NOMO-1 treated with dmso at 0.1 percent for 144 hours (cell line): ENCODE measurements at regions not wholly inside any gene's neighbourhood (a gene's known extent, or its start where the extent isn't known, plus 50 kb on each side); places are given as distances from the start of the nearest gene placed in this dataset.

Experiments
- DNase-seq: peaks from one replicate; lab custom pipeline; 2025; ENCODE audit not compliant: unreplicated experiment; lab: John Stamatoyannopoulos, UW

DNA sequence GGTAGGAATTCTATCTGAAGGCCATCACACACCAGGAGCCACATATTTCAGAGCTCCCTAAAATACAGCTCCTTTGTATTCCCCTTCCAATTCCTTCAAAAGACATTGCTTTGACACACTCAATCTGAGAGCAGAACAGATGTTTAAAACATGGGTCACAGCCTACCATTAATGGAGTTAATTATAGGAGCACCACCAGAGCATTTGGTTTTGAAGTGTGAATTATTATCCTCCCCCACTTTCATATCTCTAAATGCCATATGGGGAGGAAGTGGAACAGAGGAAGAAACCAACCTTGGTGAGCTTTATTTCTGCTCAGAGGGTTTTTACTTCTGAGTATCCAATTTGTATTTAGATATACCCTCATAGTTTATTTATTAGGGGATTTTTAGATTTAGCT lies 50.7 kb upstream of the TNFRSF21 start:
- peak; percentile 52 for DNase-seq

DNA sequence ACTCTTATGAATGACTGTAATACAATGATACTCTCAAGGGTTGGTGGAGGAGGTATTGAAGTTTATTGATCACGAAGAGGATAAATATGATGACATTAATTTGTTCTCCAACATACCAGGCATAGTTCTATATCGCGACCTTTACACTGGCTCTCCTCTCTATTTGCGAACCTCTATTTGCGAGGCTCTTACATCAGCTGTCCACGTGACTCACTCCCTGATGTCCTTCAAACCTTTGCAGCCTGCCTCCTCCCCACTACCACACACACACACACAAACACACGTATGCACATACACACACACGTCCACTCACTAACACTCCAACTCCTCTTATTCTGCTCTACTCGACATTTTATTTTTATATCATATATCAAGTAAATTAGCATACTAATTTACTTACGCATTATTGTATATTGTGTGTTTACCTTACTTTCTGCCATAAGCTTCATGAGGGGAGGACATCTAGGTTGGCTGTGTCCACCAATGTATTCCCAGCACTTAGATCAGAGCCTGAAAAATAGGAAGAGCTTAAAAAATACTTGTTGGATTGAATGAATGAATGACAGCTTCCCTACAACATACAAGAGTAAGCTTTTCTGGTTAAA lies 53.3 kb upstream of the TNFRSF21 start:
- DNase-seq = no peak

DNA sequence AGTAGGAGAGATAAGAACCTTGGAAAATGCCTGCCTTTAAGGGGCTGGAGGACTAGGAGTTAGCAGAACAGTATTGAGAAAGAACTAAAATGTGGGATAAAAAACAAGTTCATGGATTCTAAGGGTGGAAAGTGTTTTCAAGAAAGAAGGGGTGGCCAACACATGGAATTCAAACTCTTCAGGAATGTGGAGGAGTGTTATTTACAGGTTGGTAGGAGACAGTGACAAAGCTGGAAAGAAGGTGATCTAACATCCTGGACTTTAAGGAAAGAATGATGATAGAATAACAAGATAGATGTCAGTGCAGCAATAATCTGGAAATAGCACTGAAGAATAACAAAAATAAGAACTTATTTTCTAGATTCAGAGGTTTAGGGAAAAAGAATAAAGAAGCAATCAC lies 54.0 kb upstream of the TNFRSF21 start:
- DNase-seq = no peak

- DNase-seq = no peak
Observed at GRCh38 chr6:47366335-47366890, 56.7 kb upstream of the TNFRSF21 start.

- DNase-seq = no peak
Observed at GRCh38 chr6:47371139-47371869, 61.6 kb upstream of the TNFRSF21 start.

DNA sequence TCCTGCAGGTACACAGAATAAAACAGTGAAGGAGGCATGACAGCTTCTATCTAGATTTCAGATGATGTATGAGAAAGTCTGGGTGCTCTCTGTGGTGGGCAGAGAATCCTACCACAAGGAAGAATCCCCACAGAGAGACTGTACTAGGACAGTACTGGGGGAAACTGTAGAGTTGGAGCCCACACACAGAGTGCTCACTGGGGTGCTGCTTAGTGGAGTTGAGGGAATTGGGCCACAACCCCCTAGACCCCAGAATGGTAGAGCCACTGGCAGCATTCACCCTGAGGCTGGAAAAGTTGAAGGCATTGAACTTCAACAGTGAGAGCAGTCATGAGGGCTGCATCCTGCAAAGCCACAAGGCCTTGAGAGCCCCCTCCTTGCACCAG lies 62.2 kb upstream of the TNFRSF21 start:
- no peak for DNase-seq

- DNase-seq = no peak
Observed at GRCh38 chr6:47372318-47372717, 62.6 kb upstream of the TNFRSF21 start.

DNA sequence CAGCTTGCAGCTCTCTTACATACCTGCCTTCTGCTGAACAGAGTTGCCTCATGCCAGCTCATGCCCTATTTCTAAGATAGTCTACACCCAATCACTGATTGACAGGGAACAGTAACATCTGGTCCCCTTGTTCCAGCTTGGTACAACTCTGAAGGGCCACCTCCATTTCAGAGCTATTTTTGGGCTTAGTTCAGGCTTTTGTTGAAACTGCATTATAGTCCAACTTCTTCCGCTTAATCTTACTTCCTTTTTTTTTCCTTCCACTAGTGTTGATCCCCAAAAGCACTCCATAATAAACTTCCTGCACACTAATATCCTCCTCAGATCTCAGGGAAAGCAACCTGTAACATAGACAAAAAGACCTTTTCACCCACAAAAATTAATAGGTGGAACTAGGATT lies 65.7 kb upstream of the TNFRSF21 start:
- peak; percentile 35 for DNase-seq

- no peak for DNase-seq
Observed at GRCh38 chr6:47376930-47377329, 67.2 kb upstream of the TNFRSF21 start.

GRCh38 chr6:47377971-47378370 lies 68.3 kb upstream of the TNFRSF21 start:
- no peak for DNase-seq

- no peak for DNase-seq
Observed at GRCh38 chr6:47379328-47379727, 69.6 kb upstream of the TNFRSF21 start.

GRCh38 chr6:47380251-47380650 lies 70.5 kb upstream of the TNFRSF21 start:
- DNase-seq = no peak

- DNase-seq = no peak
Observed at GRCh38 chr6:47381036-47381435, 71.3 kb upstream of the TNFRSF21 start.

DNA sequence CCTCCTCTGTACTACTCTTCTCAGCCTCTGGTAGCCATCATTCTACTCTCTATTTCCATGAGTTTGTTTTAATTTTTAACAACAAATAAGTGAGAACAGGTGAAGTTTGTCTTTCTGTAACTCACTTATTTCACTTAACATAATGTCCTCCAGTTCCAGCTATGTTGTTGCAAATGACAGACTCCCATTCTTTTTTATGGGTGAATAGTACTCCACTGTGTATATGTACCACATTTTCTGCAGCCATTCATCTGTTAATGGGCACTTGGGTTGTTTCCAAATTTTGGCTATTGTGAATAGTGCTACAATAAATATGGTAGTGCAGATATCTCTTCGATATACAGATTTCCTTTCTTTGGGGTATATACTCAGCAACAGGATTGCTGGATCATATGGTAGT lies 73.7 kb upstream of the TNFRSF21 start:
- no peak for DNase-seq

GRCh38 chr6:47391675-47392074 lies 82.0 kb upstream of the TNFRSF21 start:
- no peak for DNase-seq

- no peak for DNase-seq
Observed at GRCh38 chr6:47392251-47392650, 82.5 kb upstream of the TNFRSF21 start.

DNA sequence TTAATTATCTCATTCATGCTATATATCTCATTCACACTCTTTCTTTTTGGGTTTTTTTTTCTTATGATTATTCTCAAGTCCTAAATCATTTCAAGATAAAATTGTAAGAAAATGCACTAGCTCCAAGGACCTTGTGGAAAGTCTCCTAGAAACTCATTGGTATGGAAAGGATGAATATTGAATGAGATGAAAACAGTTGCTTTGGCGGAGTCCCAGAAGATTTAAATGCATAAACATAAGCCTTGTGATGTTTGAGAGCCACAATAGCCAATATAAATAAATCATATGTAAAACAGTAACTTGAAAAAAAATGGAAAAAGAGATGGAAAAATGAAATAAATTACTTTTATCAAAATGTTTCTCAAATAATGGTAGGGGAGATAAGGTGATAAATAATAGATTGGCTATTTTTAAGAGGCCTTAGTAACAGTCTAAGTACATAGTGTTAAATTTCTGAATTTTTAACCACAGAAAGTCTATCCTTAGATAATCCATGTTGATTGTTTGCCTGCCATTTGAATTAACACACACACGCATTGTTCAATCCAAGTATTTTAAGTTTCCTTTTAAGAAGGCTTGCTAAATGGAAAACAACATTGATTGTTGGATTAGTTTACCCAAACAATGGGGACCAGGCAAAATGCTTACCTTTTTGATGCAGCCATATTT lies 81.1 kb upstream of the CD2AP start:
- DNase-seq = no peak

DNA sequence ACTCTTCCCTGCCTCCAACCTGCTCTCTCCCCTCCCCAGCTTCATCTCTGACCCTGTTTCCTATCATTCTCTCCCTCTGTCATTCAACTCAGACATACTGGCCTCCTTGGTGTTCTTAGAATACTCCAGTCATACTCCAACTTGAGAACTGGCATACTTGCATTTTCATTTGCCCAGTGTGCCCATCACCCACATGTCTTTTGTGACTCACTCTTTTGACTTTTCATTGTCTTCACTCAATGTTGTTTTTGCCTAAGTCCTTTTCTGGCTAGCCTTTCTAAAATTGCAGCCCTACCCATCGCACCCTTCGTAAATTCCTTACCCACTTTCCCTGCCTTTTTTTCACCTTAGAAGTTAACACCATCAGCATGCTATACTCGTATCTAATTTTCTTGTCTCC lies 77.0 kb upstream of the CD2AP start:
- no peak for DNase-seq

DNA sequence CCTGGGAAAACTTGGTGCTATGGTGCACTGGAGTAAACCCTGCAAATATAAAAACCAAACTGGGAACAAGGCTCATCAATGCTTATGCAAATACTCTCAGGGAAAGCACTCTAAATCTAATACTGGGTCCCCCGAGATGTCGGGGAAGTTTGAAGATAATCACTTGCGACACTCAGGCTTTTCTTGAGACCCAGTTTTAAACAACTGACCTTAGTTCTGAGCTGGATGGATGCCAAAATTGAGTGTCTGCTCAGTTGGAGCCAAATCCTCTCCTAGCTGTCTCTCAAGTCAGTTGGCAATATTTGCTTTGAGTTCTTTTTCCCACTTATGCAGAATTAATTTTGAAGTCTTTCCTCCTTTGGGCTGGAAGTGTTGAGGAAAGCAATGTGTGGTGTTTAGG lies 75.5 kb upstream of the CD2AP start:
- no peak for DNase-seq

GRCh38 chr6:47403056-47403455 lies 74.5 kb upstream of the CD2AP start:
- no peak for DNase-seq

DNA sequence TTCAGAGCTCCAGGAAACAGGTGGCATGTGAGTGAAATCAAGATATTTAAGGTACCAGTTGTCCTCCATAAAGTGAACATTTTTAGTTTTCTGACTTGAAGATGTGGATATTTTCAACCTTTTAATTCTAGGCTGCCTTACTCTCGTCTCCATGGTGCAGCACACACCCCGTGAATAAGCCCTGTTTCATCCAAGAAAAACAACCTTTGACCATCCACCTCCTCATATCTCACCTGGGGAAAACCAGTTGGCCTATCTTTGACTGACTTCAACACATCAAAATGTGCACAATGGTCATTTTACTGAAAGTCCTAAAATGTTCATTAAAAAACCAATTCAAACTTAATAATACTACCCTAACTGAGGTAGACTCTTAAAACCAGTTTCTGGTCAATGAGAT lies 73.8 kb upstream of the CD2AP start:
- no peak for DNase-seq

DNA sequence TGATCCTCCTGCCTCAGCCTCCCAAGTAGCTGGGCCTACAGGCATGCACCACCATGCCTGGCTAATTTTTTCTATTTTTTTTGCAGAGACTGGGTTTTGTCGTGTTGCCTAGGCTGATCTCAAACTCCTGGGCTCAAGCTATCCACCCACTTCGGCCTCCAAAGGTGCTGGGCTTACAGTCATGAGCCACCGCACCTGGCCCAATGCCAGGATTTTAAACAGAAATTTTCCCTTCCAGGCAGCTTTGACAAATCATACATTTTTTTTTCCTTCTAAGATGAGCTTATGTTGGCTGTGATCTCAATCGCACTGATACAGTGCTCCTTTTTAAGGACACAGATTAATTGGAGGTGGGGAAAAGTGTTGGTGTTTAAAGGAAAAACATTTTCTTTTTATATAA lies 73.2 kb upstream of the CD2AP start:
- DNase-seq = no peak
